Activated CD8-positive, alpha-beta T cell treated with anti-CD3 and anti-CD28 coated beads for 36 hours (primary cell): ENCODE measurements at regions not wholly inside any gene's neighbourhood (a gene's known extent, or its start where the extent isn't known, plus 50 kb on each side); places are given as distances from the start of the nearest gene placed in this dataset.

Experiments
- ATAC-seq: fragments of 200-7000 bp; cut with Tn5 transposase; one replicate; pipeline ENCODE4 v1.10.0; 2021; ENCODE audit warnings: mild to moderate bottlenecking, moderate library complexity
- CTCF ChIA-PET: fragments of 350-600 bp; sonication (Branson Sonifier 250); formaldehyde crosslinking; loops from one replicate; lab custom pipeline; 2021; ENCODE audit warnings: antibody characterized with exemption; lab: Charles Lee
- POLR2A ChIA-PET: fragments of 350-600 bp; sonication (Branson Sonifier 250); formaldehyde crosslinking; loops from one replicate; lab custom pipeline; 2021; ENCODE audit warnings: antibody characterized with exemption; lab: Charles Lee
- DNase-seq: peaks from one replicate; pipeline ENCODE4 v3.0.0-alpha.2; 2020
- H3K27ac Mint-ChIP-seq: one replicate; pipeline ENCODE4 v1.8.0; 2021; ENCODE audit warnings: mild to moderate bottlenecking, mixed read lengths
- H3K27me3 Mint-ChIP-seq: one replicate; pipeline ENCODE4 v1.8.0; 2021; ENCODE audit warnings: mixed read lengths
- H3K36me3 Mint-ChIP-seq: one replicate; pipeline ENCODE4 v1.8.0; 2021; ENCODE audit warnings: low read depth, mixed read lengths
- H3K4me1 Mint-ChIP-seq: one replicate; pipeline ENCODE4 v1.8.0; 2021; ENCODE audit warnings: low read depth, mixed read lengths
- H3K4me3 Mint-ChIP-seq: one replicate; pipeline ENCODE4 v1.8.0; 2021; ENCODE audit warnings: mild to moderate bottlenecking, moderate library complexity, mixed read lengths
- H3K9me3 Mint-ChIP-seq: one replicate; pipeline ENCODE4 v1.8.0; 2021; ENCODE audit warnings: mixed read lengths
- intact Hi-C: fragments of 100-400 bp; cut with micrococcal nuclease; formaldehyde crosslinking; loops from one replicate; pipeline ENCODE4 v1.10.0; 2022
- TF ChIP-seq, protein P1 (sequence below): fragments of 200-600 bp; IDR thresholded peaks from one replicate; pipeline ENCODE4 v1.8.0; 2022; ENCODE audit warnings: antibody characterized with exemption, mild to moderate bottlenecking

DNA sequence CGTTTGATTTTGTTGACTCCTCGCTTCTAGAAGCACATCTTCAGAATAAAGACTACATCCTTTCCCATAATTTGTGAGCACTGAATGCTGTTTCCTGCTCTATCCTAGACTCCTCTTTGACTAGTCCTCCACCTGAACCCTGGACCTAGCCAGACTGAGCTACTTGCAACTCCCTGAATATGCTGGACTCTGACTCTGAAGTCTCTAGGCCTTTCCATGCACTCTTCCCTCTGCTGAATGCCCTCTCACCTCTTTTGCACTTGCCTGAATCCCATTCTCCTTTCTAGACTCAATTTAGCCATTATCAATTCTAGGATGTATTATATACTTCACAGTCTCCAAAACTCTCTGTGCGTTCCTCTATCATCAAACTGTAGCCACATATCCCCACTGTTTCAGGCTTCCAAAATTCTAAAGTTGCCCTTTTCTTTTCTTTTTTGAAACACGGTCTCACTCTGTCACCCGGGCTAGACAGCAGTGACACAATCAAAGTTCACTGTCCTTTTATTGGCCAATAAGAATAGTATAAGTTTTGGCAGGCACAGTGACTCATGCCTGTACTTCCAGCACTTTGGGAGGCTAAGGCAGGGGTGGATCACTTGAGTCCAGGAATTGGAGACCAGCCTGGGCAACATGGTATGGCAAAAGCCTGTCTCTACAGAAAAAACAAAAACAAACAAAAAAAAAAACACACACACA, 127.0 kb downstream of the LTN1 start:
- TF ChIP-seq, protein P1, sequence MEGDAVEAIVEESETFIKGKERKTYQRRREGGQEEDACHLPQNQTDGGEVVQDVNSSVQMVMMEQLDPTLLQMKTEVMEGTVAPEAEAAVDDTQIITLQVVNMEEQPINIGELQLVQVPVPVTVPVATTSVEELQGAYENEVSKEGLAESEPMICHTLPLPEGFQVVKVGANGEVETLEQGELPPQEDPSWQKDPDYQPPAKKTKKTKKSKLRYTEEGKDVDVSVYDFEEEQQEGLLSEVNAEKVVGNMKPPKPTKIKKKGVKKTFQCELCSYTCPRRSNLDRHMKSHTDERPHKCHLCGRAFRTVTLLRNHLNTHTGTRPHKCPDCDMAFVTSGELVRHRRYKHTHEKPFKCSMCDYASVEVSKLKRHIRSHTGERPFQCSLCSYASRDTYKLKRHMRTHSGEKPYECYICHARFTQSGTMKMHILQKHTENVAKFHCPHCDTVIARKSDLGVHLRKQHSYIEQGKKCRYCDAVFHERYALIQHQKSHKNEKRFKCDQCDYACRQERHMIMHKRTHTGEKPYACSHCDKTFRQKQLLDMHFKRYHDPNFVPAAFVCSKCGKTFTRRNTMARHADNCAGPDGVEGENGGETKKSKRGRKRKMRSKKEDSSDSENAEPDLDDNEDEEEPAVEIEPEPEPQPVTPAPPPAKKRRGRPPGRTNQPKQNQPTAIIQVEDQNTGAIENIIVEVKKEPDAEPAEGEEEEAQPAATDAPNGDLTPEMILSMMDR, result no peak
- H3K27ac Mint-ChIP-seq, result no peak overlapping the region
- ChIA-PET POLR2A (no interaction called here), CTCF (no interaction called here)
- peaks cover 5% of the 10 kb centered on the region for H3K36me3 Mint-ChIP-seq
- intact Hi-C loops, result no loop called here
- H3K4me1 Mint-ChIP-seq, result no peaks in the 10 kb centered on the region
- DNase-seq (no peak), ATAC-seq (no peak)
- no peaks in the 10 kb centered on the region for H3K27me3 Mint-ChIP-seq
- H3K9me3 Mint-ChIP-seq, result no peaks in the 10 kb centered on the region
- no peak overlapping the region for H3K4me3 Mint-ChIP-seq

DNA sequence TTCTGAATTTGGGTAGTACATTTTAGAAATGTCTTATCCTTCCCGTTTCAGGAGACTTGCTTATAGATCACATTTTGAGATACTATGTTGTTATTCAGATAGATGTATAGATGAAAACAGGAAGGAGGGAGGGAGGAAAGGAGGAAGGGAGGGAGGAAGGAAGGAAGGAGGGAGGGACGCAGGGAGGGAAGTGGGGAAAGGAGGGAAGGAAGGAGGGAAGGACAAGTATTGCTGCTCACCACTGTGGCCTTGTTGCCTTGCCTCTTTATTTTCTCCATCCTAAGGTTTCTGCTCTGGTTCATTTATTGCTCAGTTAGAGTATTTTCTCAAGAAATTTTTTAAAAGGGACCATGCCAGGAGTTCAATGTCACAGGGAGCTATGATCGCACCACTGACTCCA, 134.3 kb downstream of the LTN1 start:
- CTCF ChIA-PET, result interaction anchor here (1.0 kb wide), 2 partner anchors 37 to 113 kb away, joined by 3 to 5 read pairs; no protein-coding TSS in a partner anchor
- peaks cover 3% of the 10 kb centered on the region for H3K36me3 Mint-ChIP-seq
- no peaks in the 10 kb centered on the region for H3K9me3 Mint-ChIP-seq
- intact Hi-C loops, result no loop called here
- no peak for ATAC-seq
- DNase-seq, result no peak
- no peaks in the 10 kb centered on the region for H3K27me3 Mint-ChIP-seq
- H3K27ac Mint-ChIP-seq, result no peak overlapping the region
- no peak overlapping the region for H3K4me3 Mint-ChIP-seq
- POLR2A ChIA-PET, result no interaction called here
- TF ChIP-seq, protein P1, result no peak
- no peaks in the 10 kb centered on the region for H3K4me1 Mint-ChIP-seq

DNA sequence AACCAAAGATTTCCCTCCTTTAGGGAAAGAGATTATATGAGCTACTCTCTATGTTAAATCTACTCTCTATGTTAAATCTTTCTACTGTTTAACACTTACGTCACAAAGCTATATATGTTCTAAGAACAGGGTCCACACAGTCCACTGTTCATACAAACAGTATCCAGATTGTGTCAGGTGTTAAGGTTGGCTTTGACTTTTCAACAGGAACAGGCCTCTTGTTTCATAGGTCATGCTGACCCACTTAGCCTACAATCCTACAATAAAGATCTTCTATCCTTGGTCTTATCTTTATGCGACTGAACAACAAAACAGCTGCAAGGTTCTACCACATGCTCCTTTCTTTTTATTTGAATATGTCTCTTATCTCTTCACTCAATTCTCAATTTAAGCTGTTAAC, 134.9 kb downstream of the LTN1 start:
- Mint-ChIP-seq H3K9me3 (no peaks in the 10 kb centered on the region), H3K4me1 (no peaks in the 10 kb centered on the region), H3K36me3 (peaks cover 3% of the 10 kb centered on the region), H3K27me3 (no peaks in the 10 kb centered on the region), H3K4me3 (no peak overlapping the region), H3K27ac (no peak overlapping the region)
- intact Hi-C loops, result no loop called here
- ChIA-PET POLR2A (no interaction called here), CTCF (interaction anchor here (1.0 kb wide), 2 partner anchors 36 to 112 kb away, joined by 3 to 5 read pairs; no protein-coding TSS in a partner anchor)
- no peak for DNase-seq
- TF ChIP-seq, protein P1, result no peak
- ATAC-seq, result no peak

DNA sequence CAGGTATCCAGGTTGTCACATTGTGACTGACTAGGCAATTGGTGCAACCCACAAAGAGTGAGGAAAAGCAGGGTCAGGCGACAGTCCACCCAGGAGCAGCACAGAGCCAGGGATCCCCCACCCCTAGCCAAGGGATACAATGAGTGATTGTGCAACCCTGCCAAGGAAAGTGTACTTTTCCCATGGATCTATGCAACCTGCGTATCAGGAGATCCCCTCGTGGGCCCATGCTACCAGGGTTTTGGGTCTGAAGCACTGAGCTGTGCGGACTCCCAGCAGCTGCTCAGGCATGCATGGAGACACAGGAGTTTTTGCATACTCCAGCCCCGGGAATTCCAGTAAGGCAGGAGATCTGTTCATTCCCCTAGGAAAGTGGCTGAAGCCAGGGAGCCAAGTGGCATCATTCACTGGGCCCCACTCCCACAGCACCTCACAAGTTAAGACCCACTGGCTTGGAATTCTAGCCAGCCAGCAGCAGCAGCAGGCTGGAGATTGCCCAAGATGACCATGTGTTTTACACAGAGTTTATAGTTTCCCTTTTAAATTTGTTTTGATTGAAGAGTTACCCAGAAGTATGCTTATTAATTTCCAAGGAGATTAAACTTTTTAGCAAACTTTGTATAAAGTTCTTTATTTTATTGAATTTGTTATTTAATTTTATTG, 136.0 kb downstream of the LTN1 start:
- intact Hi-C loops, result no loop called here
- no peaks in the 10 kb centered on the region for H3K9me3 Mint-ChIP-seq
- H3K27ac Mint-ChIP-seq, result no peak overlapping the region
- no peaks in the 10 kb centered on the region for H3K36me3 Mint-ChIP-seq
- no peaks in the 10 kb centered on the region for H3K4me1 Mint-ChIP-seq
- no peaks in the 10 kb centered on the region for H3K27me3 Mint-ChIP-seq
- CTCF ChIA-PET, result no interaction called here
- DNase-seq (no peak), ATAC-seq (no peak)
- no peak overlapping the region for H3K4me3 Mint-ChIP-seq
- TF ChIP-seq, protein P1, result no peak
- POLR2A ChIA-PET, result no interaction called here

DNA sequence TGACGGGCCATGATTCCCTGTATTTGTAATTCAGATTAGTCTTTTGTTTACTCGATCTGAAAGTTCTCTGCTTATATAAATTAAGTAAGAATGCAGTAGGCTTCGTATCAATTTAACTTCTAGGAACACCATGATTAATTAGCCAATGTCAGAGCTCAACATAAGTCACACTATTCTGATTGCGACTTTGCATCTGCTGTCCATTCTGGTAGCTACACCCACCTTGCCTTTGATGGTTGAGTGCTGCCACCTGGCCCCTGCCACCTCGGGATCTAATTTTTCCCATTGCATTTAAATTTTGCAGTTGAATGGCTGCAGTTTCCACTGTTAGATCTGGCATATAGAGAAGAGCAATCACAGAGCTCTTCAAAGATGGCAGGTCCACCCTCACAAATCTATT, 140.0 kb downstream of the LTN1 start:
- ATAC-seq (no peak), DNase-seq (no peak)
- TF ChIP-seq, protein P1, result no peak
- peaks cover 4% of the 10 kb centered on the region for H3K4me1 Mint-ChIP-seq
- CTCF ChIA-PET, result no interaction called here
- no peaks in the 10 kb centered on the region for H3K36me3 Mint-ChIP-seq
- H3K27me3 Mint-ChIP-seq, result no peaks in the 10 kb centered on the region
- no peaks in the 10 kb centered on the region for H3K9me3 Mint-ChIP-seq
- POLR2A ChIA-PET, result no interaction called here
- H3K4me3 Mint-ChIP-seq, result no peak overlapping the region
- intact Hi-C loops, result no loop called here
- H3K27ac Mint-ChIP-seq, result no peak overlapping the region
